ENCODE measurements at regions not wholly inside any gene's neighbourhood (a gene's known extent, or its start where the extent isn't known, plus 50 kb on each side); places are given as distances from the start of the nearest gene placed in this dataset.
"Not testable (repeated sequence)": the region's sequence is repeated elsewhere in the genome, so short reads cannot be mapped to it uniquely, and the experiment has no call there.

DNA sequence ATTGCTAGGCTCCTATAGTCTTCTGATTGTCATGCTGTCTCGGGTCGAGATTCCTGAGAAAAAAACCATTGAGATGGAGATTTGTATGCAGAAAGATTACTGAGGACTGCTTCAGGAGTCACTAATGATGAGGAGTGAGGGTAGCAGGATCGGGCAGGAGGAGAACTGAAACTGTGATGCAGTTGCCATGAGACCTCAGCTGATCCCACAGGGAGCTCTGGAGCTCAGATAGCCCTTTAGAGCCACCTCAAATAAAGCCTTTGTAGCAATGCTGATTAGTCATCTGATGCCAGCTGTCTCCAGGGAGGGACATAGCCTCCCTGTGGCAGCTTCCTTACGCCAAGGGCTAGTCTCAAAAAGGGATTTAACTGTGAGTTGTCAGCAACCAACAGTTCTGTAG is 256.9 kb downstream of the DMAC1 start:
- no peak for DNase-seq (ENCODE audit: low spot score)

DNA sequence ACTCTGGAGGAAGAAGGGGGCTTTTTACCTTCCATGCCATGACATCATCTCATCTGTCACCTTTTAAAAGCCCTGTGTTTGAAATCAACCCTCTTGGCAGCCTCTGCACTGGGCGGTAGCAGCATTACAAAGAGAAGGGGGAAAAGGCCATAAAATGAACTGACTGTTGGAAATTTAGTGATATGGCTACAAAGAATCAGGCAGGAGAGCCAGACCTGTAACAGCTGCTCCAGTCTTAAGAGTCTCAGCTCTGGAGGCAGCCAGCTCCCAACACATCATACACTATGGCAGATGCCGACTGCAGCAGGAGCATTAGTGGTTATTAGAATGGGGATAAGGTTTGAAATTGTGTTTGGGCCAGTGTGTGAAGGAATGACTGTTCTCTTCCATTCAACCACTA is 257.5 kb downstream of the DMAC1 start:
- DNase-seq (ENCODE audit: low spot score): no peak

- DNase-seq (ENCODE audit: low spot score): peak; percentile 14
Measured at GRCh38 chr9:7536310-7536939, 263.2 kb downstream of the DMAC1 start.

DNA sequence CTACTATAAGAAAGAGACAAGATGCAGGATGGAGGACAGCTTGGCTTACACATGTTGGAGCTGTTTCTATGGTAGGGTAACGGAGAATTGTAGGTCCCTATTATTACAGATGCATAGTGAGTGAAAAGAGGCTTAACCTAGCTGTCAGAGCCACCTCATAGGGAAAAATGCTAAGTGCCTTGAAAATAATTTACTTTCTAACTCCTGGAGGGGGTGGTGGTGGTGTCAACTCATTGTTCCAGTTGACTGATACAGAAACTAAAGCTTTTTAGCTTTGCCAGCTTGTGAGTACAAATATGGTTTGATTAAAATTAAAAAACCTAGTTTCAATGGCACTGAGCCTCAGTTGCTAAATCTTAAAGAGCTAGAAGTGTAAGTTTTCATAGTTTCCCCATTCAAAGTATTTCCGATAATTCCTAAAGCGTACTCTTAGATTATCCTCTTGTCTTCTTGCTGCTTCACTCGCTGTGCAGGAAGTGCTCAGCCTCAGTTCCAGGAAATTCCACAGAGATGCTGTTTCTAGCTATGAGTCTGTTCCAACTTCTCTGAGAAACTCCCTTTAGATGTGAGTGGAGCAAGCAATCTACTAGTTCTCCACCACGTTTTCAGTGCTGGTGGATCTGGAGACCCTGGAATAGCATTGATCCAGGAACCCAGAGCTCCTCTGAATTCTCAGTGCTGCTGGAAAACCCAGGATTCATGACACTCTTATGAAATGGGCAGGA is 265.2 kb downstream of the DMAC1 start:
- no peak for DNase-seq (ENCODE audit: low spot score)

- DNase-seq (ENCODE audit: low spot score): no peak
Measured at GRCh38 chr9:7533376-7534090, 266.0 kb downstream of the DMAC1 start.

DNA sequence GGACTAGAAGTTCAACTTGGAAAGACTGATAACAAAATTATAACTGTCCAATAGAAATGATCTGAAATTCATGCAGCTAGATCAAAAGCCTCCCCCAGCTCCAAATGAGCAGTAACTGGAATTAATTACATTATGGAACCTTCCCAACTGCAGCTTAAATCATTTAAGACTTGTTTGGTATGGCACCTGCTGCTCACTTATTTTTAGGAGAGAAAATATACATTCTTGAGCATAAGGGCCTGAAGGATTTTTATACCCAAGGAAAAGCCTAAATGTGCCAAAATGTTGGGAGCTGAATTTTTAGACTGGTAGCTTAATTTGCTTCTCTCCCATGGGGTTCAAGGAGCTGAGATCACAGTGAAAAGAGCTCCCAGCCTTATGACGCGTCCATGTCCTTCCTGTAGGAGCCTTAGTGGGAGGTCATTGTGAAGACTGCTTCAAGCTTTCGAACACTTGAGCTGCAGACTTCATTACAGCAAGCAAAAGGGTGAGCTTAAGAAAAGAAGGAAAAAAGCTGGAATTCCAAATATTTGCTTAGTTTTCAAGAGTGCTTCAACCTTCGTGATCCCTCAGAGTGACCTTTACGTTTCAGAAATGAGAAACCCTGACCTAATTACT is 276.0 kb downstream of the DMAC1 start:
- no peak for DNase-seq (ENCODE audit: low spot score)

GRCh38 chr9:7520396-7520795 is 279.2 kb downstream of the DMAC1 start:
- DNase-seq (ENCODE audit: low spot score): no peak

DNA sequence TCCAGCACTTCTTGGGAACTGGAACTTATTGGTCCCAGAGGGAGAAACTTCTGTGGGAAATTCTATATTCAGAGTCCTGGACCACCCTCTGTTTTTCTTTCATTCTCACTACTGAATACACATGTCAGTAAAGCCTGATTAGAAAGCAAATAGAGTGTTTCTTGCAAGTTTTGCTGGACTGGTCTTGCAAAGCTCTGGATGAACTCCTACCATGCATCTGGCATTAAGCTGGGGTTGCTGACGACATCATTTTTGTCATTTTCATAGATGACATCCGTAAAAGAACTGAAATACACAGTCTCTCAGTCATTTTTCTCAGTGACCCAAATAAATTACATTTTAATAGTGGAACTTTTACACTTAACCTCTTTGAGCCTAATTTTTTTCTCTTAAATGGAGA is 283.2 kb downstream of the DMAC1 start:
- DNase-seq (ENCODE audit: low spot score): no peak

GRCh38 chr9:7510199-7510598 is 289.4 kb downstream of the DMAC1 start:
- no peak for DNase-seq (ENCODE audit: low spot score)

- no peak for DNase-seq (ENCODE audit: low spot score)
Measured at GRCh38 chr9:7509576-7510145, 289.9 kb downstream of the DMAC1 start.

DNA sequence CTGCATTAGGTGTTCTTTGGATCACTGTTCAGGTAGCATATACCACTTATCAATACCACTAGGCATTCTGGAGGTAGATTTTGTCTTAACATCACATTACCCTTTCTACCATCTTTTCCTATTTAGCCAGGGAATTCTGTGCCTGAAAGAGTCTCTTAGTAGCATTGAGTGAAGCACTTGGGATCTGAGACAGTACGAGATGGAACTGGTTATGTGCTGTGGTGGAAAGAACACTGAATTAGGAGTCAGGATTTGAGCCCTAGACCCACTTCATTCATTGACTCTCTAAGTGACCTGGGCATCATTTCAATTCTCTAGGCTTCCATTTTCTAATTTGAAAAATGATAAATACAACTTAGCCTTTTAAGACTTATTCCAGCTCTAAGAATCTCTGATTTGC is 291.1 kb downstream of the DMAC1 start:
- DNase-seq (ENCODE audit: low spot score): no peak

- no peak for DNase-seq (ENCODE audit: low spot score)
Measured at GRCh38 chr9:7507566-7508270, 291.9 kb downstream of the DMAC1 start.

GRCh38 chr9:7507026-7507425 is 292.6 kb downstream of the DMAC1 start:
- DNase-seq (ENCODE audit: low spot score): no peak

- DNase-seq (ENCODE audit: low spot score): no peak
Measured at GRCh38 chr9:7500521-7500920, 299.1 kb downstream of the DMAC1 start.

GRCh38 chr9:7491641-7492040 is 307.9 kb downstream of the DMAC1 start:
- no peak for DNase-seq (ENCODE audit: low spot score)

- no peak for DNase-seq (ENCODE audit: low spot score)
Measured at GRCh38 chr9:7490317-7491108, 309.1 kb downstream of the DMAC1 start.

GRCh38 chr9:7489036-7489435 is 310.5 kb downstream of the DMAC1 start:
- no peak for DNase-seq (ENCODE audit: low spot score)

GRCh38 chr9:7484014-7484413 is 315.6 kb downstream of the DMAC1 start:
- not testable (repeated sequence) for DNase-seq (ENCODE audit: low spot score)

GRCh38 chr9:7481570-7481969 is 318.0 kb downstream of the DMAC1 start:
- DNase-seq (ENCODE audit: low spot score): no peak

DNA sequence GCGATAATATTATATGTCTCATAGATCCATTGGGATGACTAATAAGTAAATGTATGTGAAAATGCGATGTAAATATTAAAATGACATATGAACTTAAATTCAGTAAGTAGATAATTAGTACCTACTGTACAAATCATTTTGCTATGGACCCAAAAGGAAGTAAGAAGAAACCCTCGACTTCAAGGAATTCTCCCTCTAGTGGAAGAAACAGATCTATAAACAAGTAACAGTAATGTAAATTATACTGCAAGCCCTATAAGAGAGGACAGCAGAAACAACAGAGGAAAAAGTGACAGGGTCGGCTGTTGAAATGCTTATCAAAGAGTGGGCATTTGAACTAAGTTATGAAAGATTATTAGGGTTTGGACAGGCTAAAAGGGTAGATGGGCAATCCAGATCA is 320.3 kb downstream of the DMAC1 start:
- no peak for DNase-seq (ENCODE audit: low spot score)

DNA sequence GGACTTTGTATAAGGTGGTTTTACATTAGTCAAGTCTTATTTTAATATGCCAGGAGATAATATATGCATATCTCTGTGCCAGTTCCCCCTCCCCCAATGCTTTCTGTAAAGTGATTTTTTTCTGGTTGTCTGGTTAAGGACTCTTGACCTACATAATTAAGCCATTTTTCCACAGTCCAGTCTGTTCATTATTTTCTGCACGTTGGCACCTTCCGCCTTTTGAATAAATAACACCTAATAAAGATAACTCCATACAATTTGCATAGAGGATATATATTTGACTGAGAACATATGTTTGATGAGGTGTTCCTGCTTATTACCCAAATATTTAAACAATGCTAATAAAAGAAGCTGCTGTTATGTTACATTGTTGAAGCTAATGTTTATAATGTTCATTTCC is 320.9 kb downstream of the DMAC1 start:
- no peak for DNase-seq (ENCODE audit: low spot score)

Measured in hepatic stellate cell (primary cell).